ENCODE measurements at regions not wholly inside any gene's neighbourhood (a gene's known extent, or its start where the extent isn't known, plus 50 kb on each side); places are given as distances from the start of the nearest gene placed in this dataset.

GRCh38 chr2:146037334-146037870, 1517.5 kb upstream of the ZEB2 start:
- DNase-seq (ENCODE audit: low read depth, low spot score): no peak
- no peak overlapping the region for H3K4me3 ChIP-seq (ENCODE audit: low read length)

GRCh38 chr2:146031158-146031557, 1511.2 kb upstream of the ZEB2 start:
- DNase-seq (ENCODE audit: low read depth, low spot score): no peak
- H3K4me3 ChIP-seq (ENCODE audit: low read length): no peak overlapping the region

- H3K4me3 ChIP-seq (ENCODE audit: low read length): no peak overlapping the region
- no peak for DNase-seq (ENCODE audit: low read depth, low spot score)
Measured at GRCh38 chr2:146027156-146027555, 1507.2 kb upstream of the ZEB2 start.

GRCh38 chr2:146025519-146025918, 1505.6 kb upstream of the ZEB2 start:
- H3K4me3 ChIP-seq (ENCODE audit: low read length): no peak overlapping the region
- no peak for DNase-seq (ENCODE audit: low read depth, low spot score)

- no peak for DNase-seq (ENCODE audit: low read depth, low spot score)
- no peak overlapping the region for H3K4me3 ChIP-seq (ENCODE audit: low read length)
Measured at GRCh38 chr2:146024212-146024743, 1504.4 kb upstream of the ZEB2 start.

- DNase-seq (ENCODE audit: low read depth, low spot score): no peak
- no peak overlapping the region for H3K4me3 ChIP-seq (ENCODE audit: low read length)
Measured at GRCh38 chr2:146004462-146004861, 1484.5 kb upstream of the ZEB2 start.

GRCh38 chr2:146003337-146003736, 1483.4 kb upstream of the ZEB2 start:
- no peak for DNase-seq (ENCODE audit: low read depth, low spot score)
- H3K4me3 ChIP-seq (ENCODE audit: low read length): no peak overlapping the region

GRCh38 chr2:145994910-145995309, 1475.0 kb upstream of the ZEB2 start:
- no peak for DNase-seq (ENCODE audit: low read depth, low spot score)
- no peak overlapping the region for H3K4me3 ChIP-seq (ENCODE audit: low read length)

GRCh38 chr2:145992572-145992971, 1472.7 kb upstream of the ZEB2 start:
- H3K4me3 ChIP-seq (ENCODE audit: low read length): no peak overlapping the region
- no peak for DNase-seq (ENCODE audit: low read depth, low spot score)

- no peak overlapping the region for H3K4me3 ChIP-seq (ENCODE audit: low read length)
- DNase-seq (ENCODE audit: low read depth, low spot score): no peak
Measured at GRCh38 chr2:145987793-145988192, 1467.9 kb upstream of the ZEB2 start.

- DNase-seq (ENCODE audit: low read depth, low spot score): no peak
Measured at GRCh38 chr2:145985517-145985916, 1465.6 kb upstream of the ZEB2 start.

GRCh38 chr2:145984580-145984979, 1464.7 kb upstream of the ZEB2 start:
- no peak for DNase-seq (ENCODE audit: low read depth, low spot score)
- no peak overlapping the region for H3K4me3 ChIP-seq (ENCODE audit: low read length)

More at GRCh38 chr2:145985517-145985916, 1465.6 kb upstream of the ZEB2 start:
- no peak overlapping the region for H3K4me3 ChIP-seq (ENCODE audit: low read length)

- DNase-seq (ENCODE audit: low read depth, low spot score): no peak
- H3K4me3 ChIP-seq (ENCODE audit: low read length): no peak overlapping the region
Measured at GRCh38 chr2:145980318-145980717, 1460.4 kb upstream of the ZEB2 start.

GRCh38 chr2:145975406-145975805, 1455.5 kb upstream of the ZEB2 start:
- DNase-seq (ENCODE audit: low read depth, low spot score): no peak
- no peak overlapping the region for H3K4me3 ChIP-seq (ENCODE audit: low read length)

- DNase-seq (ENCODE audit: low read depth, low spot score): no peak
- no peak overlapping the region for H3K4me3 ChIP-seq (ENCODE audit: low read length)
Measured at GRCh38 chr2:145961846-145962245, 1441.9 kb upstream of the ZEB2 start.

GRCh38 chr2:145960479-145961163, 1440.7 kb upstream of the ZEB2 start:
- no peak for DNase-seq (ENCODE audit: low read depth, low spot score)
- H3K4me3 ChIP-seq (ENCODE audit: low read length): no peak overlapping the region

GRCh38 chr2:145958611-145959010, 1438.7 kb upstream of the ZEB2 start:
- DNase-seq (ENCODE audit: low read depth, low spot score): no peak

GRCh38 chr2:145957929-145958328, 1438.0 kb upstream of the ZEB2 start:
- H3K4me3 ChIP-seq (ENCODE audit: low read length): no peak overlapping the region
- DNase-seq (ENCODE audit: low read depth, low spot score): no peak

More at GRCh38 chr2:145958611-145959010, 1438.7 kb upstream of the ZEB2 start:
- H3K4me3 ChIP-seq (ENCODE audit: low read length): no peak overlapping the region

GRCh38 chr2:145939949-145940348, 1420.0 kb upstream of the ZEB2 start:
- DNase-seq (ENCODE audit: low read depth, low spot score): no peak
- H3K4me3 ChIP-seq (ENCODE audit: low read length): no peak overlapping the region

GRCh38 chr2:145935016-145935415, 1415.1 kb upstream of the ZEB2 start:
- H3K4me3 ChIP-seq (ENCODE audit: low read length): no peak overlapping the region
- no peak for DNase-seq (ENCODE audit: low read depth, low spot score)

Data from Jurkat, Clone E6-1 (cell line).